GM12865 (cell line): ENCODE measurements at regions not wholly inside any gene's neighbourhood (a gene's known extent, or its start where the extent isn't known, plus 50 kb on each side); places are given as distances from the start of the nearest gene placed in this dataset.

ENCODE experiments used
- DNase-seq: peaks from one replicate; pipeline ENCODE4 v3.0.0; 2010; ENCODE audit warnings: low read depth
- H3K4me3 ChIP-seq: 2 replicates; pipeline ENCODE4 v1.5.1; 2011; ENCODE audit warnings: mild to moderate bottlenecking, low read depth, low read length, control low read depth
- TF ChIP-seq, protein P1 (sequence below): IDR thresholded peaks from 2 replicates; pipeline ENCODE4 v1.5.1; 2011; ENCODE audit warnings: low read length, control low read depth, low read depth, inconsistent platforms; ENCODE audit not compliant: insufficient read depth; ENCODE audit errors: missing control alignments

GRCh38 chr2:150997702-150998440 is 263.8 kb downstream of the RBM43 start:
- DNase-seq: no peak
- TF ChIP-seq, protein P1, sequence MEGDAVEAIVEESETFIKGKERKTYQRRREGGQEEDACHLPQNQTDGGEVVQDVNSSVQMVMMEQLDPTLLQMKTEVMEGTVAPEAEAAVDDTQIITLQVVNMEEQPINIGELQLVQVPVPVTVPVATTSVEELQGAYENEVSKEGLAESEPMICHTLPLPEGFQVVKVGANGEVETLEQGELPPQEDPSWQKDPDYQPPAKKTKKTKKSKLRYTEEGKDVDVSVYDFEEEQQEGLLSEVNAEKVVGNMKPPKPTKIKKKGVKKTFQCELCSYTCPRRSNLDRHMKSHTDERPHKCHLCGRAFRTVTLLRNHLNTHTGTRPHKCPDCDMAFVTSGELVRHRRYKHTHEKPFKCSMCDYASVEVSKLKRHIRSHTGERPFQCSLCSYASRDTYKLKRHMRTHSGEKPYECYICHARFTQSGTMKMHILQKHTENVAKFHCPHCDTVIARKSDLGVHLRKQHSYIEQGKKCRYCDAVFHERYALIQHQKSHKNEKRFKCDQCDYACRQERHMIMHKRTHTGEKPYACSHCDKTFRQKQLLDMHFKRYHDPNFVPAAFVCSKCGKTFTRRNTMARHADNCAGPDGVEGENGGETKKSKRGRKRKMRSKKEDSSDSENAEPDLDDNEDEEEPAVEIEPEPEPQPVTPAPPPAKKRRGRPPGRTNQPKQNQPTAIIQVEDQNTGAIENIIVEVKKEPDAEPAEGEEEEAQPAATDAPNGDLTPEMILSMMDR: no peak

GRCh38 chr2:150997066-150997465 is 264.6 kb downstream of the RBM43 start:
- DNase-seq: no peak
- no peak overlapping the region for H3K4me3 ChIP-seq
- TF ChIP-seq, protein P1: no peak

More at GRCh38 chr2:150997702-150998440, 263.8 kb downstream of the RBM43 start:
- no peak overlapping the region for H3K4me3 ChIP-seq

- DNase-seq: no peak
- TF ChIP-seq, protein P1: no peak
- no peak overlapping the region for H3K4me3 ChIP-seq
Observed at GRCh38 chr2:150994076-150994475, 267.6 kb downstream of the RBM43 start.

GRCh38 chr2:150989969-150990368 is 271.7 kb downstream of the RBM43 start:
- H3K4me3 ChIP-seq: no peak overlapping the region
- TF ChIP-seq, protein P1: no peak
- no peak for DNase-seq

DNA sequence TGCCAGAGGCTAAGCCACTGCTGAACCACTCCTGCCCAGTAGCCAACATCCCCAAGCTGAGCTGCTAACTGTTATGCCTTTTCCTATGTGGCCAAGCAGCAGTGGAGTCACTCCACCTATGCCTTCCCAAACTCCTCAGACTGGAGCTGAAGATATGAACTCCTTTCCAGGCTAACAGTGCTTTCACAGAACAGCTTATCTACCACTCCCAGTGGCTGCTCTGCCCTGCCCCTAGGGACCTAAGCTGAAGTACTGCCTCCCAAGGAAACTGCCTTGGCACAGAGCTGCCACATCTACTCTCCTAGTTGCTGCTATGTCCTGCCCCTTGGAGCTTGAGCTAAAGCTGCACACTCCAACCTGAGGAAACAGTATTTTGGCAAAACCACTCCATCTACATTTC is 275.9 kb downstream of the RBM43 start:
- TF ChIP-seq, protein P1: no peak
- no peak for DNase-seq
- no peak overlapping the region for H3K4me3 ChIP-seq

DNA sequence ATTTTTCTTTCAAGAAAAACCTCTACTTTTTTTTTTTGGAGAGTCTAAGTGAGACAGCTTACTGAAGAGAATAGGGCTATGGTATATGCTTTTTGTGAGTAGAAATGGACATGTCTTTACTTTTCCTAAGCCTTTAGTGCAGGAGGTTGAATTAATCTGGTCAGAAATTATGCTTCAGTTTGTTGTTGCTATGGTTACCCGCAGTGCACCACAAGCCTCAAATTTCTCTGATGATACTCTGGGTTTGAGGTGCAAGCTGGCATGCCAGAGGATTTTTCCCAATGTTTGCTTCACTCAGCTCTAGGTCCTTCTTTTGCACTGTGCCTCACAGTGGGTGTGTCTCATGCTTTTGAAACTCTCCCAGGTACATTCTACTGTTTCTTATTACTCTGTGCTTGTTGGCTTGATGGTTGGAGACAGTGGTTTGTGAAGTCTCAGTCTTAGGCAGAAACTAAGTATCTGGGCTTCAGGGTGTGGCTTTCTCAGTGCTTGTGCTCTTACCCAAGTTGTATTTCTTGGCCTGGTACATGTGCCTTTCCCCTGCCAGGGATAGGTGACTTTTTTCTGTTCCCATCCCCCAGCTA is 278.3 kb downstream of the RBM43 start:
- TF ChIP-seq, protein P1: no peak
- peak; percentile 11 for DNase-seq
- H3K4me3 ChIP-seq: no peak overlapping the region
